Hepatocyte (in vitro differentiated cells): ENCODE measurements at regions not wholly inside any gene's neighbourhood (a gene's known extent, or its start where the extent isn't known, plus 50 kb on each side); places are given as distances from the start of the nearest gene placed in this dataset.

Source experiments
- DNase-seq: peaks from one replicate; pipeline ENCODE4 v3.0.0-alpha.2; 2016; ENCODE audit warnings: low spot score
- H2AFZ ChIP-seq: fragments of 200-600 bp; sonication (generic); 2 replicates; pipeline ENCODE4 v1.6.0; 2016; ENCODE audit warnings: antibody characterized with exemption, mild to moderate bottlenecking
- H3K27ac ChIP-seq: fragments of 200-600 bp; sonication (generic); 2 replicates; pipeline ENCODE4 v1.5.1; 2016; ENCODE audit warnings: mild to moderate bottlenecking
- H3K27me3 ChIP-seq: fragments of 200-600 bp; sonication (generic); 2 replicates; pipeline ENCODE4 v1.6.1; 2016
- H3K36me3 ChIP-seq: fragments of 200-600 bp; sonication (generic); replicated peaks from 2 replicates; pipeline ENCODE4 v1.5.1; 2016; ENCODE audit warnings: low read depth; ENCODE audit not compliant: insufficient read depth
- H3K4me1 ChIP-seq: fragments of 200-600 bp; sonication (generic); 2 replicates; pipeline ENCODE4 v1.5.1; 2016; ENCODE audit warnings: mild to moderate bottlenecking, moderate library complexity; ENCODE audit not compliant: insufficient read depth
- H3K4me2 ChIP-seq: fragments of 200-600 bp; sonication (generic); 2 replicates; pipeline ENCODE4 v1.6.0; 2016
- H3K4me3 ChIP-seq: fragments of 200-600 bp; sonication (generic); 2 replicates; pipeline ENCODE4 v1.5.1; 2016; ENCODE audit warnings: mild to moderate bottlenecking
- H3K79me2 ChIP-seq: fragments of 200-600 bp; sonication (generic); 2 replicates; pipeline ENCODE4 v1.6.0; 2017; ENCODE audit warnings: mild to moderate bottlenecking
- H3K9me2 ChIP-seq: fragments of 200-600 bp; sonication (generic); replicated peaks from 2 replicates; pipeline ENCODE4 v1.6.0; 2017; ENCODE audit warnings: mild to moderate bottlenecking; ENCODE audit not compliant: insufficient read depth
- H3K9me3 ChIP-seq: fragments of 200-600 bp; sonication (generic); 2 replicates; pipeline ENCODE4 v1.5.1; 2016; ENCODE audit warnings: low read depth, mild to moderate bottlenecking
- H4K20me1 ChIP-seq: fragments of 200-600 bp; sonication (generic); 2 replicates; pipeline ENCODE4 v1.6.0; 2016; ENCODE audit warnings: mild to moderate bottlenecking; ENCODE audit not compliant: insufficient read depth, poor library complexity, severe bottlenecking
- EZH2 ChIP-seq: fragments of 200-600 bp; sonication (generic); IDR thresholded peaks from 2 replicates; pipeline ENCODE4 v1.6.1; 2016; ENCODE audit warnings: antibody characterized with exemption, mild to moderate bottlenecking, borderline replicate concordance
- EZH2phosphoT487 ChIP-seq: fragments of 200-600 bp; sonication (generic); IDR thresholded peaks from one replicate; pipeline ENCODE4 v1.6.1; 2018; ENCODE audit warnings: antibody characterized with exemption, mild to moderate bottlenecking, low read depth, moderate library complexity; ENCODE audit not compliant: unreplicated experiment, severe bottlenecking
- WGBS: methylation state at CpG from one replicate; pipeline ENCODE4 v1.1.6; 2016; ENCODE audit warnings: low lambda C conversion rate; ENCODE audit errors: missing lambda C conversion rate; 5-methylcytosine and 5-hydroxymethylcytosine counted together
- TF ChIP-seq, protein P1 (sequence below): fragments of 200-600 bp; sonication (generic); IDR thresholded peaks from 2 replicates; pipeline ENCODE4 v1.5.1; 2016; ENCODE audit warnings: antibody characterized with exemption, mild to moderate bottlenecking; ENCODE audit not compliant: poor library complexity

DNA sequence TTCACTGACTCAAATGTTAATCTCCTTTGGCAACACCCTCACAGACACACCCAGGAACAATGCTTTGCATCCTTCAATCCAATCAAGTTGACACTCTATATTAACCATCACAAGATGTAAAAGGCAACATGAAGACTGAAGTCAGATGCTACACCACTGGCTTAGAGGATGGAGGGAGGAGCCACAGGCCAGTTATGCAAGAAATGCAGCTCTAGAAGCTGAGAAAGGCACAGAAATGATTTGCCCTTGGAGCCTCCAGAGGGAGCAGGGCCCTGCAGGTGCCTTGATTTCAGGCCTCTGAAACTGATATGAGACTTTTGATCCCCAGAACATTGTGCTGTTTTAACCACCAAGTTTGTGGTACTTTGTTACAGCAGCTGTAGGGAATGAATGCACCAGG is 276.3 kb downstream of the KCNS3 start:
- H3K4me2 ChIP-seq: no peak overlapping the region
- H3K79me2 ChIP-seq: no peaks in the 10 kb centered on the region
- no peak overlapping the region for H2AFZ ChIP-seq
- no peaks in the 10 kb centered on the region for H3K9me3 ChIP-seq
- TF ChIP-seq EZH2phosphoT487: no peak
- no peak for TF ChIP-seq EZH2
- TF ChIP-seq, protein P1, sequence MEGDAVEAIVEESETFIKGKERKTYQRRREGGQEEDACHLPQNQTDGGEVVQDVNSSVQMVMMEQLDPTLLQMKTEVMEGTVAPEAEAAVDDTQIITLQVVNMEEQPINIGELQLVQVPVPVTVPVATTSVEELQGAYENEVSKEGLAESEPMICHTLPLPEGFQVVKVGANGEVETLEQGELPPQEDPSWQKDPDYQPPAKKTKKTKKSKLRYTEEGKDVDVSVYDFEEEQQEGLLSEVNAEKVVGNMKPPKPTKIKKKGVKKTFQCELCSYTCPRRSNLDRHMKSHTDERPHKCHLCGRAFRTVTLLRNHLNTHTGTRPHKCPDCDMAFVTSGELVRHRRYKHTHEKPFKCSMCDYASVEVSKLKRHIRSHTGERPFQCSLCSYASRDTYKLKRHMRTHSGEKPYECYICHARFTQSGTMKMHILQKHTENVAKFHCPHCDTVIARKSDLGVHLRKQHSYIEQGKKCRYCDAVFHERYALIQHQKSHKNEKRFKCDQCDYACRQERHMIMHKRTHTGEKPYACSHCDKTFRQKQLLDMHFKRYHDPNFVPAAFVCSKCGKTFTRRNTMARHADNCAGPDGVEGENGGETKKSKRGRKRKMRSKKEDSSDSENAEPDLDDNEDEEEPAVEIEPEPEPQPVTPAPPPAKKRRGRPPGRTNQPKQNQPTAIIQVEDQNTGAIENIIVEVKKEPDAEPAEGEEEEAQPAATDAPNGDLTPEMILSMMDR: peak; percentile 7
- no peak overlapping the region for H3K4me3 ChIP-seq
- DNase-seq: no peak
- no peaks in the 10 kb centered on the region for H3K9me2 ChIP-seq
- H3K27me3 ChIP-seq: no peaks in the 10 kb centered on the region
- H3K4me1 ChIP-seq: no peaks in the 10 kb centered on the region
- no peak overlapping the region for H3K27ac ChIP-seq
- H4K20me1 ChIP-seq: no peaks in the 10 kb centered on the region
- H3K36me3 ChIP-seq: no peaks in the 10 kb centered on the region

DNA sequence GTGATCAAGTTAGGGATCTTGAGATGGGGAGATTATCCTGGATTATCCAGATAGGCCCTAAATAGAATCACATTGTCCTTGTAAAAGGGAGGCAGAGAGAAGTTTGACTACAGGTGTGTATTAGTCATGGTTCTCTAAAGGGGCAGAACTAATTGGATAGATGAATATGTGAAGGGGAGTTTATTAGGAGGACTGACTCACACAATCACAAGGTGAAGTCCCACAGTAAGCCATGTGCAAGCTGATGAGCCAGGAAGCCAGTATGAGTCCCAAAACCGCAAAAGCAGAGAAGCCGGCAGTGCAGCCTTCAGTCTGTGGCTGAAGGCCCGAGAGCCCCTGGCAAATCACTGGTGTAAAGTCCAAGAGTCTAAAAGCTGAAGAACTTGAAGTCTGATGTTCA is 275.8 kb downstream of the KCNS3 start:
- no peaks in the 10 kb centered on the region for H4K20me1 ChIP-seq
- no peaks in the 10 kb centered on the region for H3K79me2 ChIP-seq
- WGBS: 90% methylated on average over 3 of the region's 3 CpGs
- no peak overlapping the region for H2AFZ ChIP-seq
- no peaks in the 10 kb centered on the region for H3K27me3 ChIP-seq
- TF ChIP-seq, protein P1: no peak
- TF ChIP-seq EZH2: no peak
- TF ChIP-seq EZH2phosphoT487: no peak
- no peaks in the 10 kb centered on the region for H3K9me2 ChIP-seq
- no peak overlapping the region for H3K4me3 ChIP-seq
- H3K36me3 ChIP-seq: no peaks in the 10 kb centered on the region
- no peaks in the 10 kb centered on the region for H3K9me3 ChIP-seq
- no peak overlapping the region for H3K27ac ChIP-seq
- H3K4me1 ChIP-seq: no peaks in the 10 kb centered on the region
- H3K4me2 ChIP-seq: no peak overlapping the region
- DNase-seq: no peak

DNA sequence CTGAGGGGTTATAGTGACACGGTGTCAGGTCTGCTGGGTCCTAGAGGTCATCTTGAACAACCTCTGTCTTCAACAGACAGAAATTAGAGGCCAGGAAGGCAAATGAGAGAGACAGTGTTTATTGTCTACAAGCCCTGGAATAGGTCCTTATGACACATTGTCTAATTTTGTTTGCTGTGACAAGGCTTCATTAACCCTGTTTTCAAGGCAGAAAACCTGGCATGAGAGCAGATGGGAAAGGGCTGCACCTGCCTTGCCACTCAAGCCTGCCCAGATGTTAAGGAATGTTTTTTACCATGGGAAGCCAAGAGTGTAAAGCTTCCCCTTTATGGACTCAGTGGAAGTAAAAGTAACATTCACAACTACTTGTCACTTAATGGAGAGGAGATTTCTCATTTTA is 275.3 kb downstream of the KCNS3 start:
- no peak overlapping the region for H3K27ac ChIP-seq
- no peak overlapping the region for H3K4me2 ChIP-seq
- H3K9me2 ChIP-seq: no peaks in the 10 kb centered on the region
- no peaks in the 10 kb centered on the region for H3K9me3 ChIP-seq
- H3K4me3 ChIP-seq: no peak overlapping the region
- no peaks in the 10 kb centered on the region for H3K36me3 ChIP-seq
- H3K27me3 ChIP-seq: no peaks in the 10 kb centered on the region
- TF ChIP-seq EZH2 (no peak), EZH2phosphoT487 (no peak)
- TF ChIP-seq, protein P1: no peak
- H2AFZ ChIP-seq: no peak overlapping the region
- H3K79me2 ChIP-seq: no peaks in the 10 kb centered on the region
- DNase-seq: no peak
- H4K20me1 ChIP-seq: no peaks in the 10 kb centered on the region
- H3K4me1 ChIP-seq: no peaks in the 10 kb centered on the region
- 76% methylated on average over 1 of the region's 1 CpG for WGBS

DNA sequence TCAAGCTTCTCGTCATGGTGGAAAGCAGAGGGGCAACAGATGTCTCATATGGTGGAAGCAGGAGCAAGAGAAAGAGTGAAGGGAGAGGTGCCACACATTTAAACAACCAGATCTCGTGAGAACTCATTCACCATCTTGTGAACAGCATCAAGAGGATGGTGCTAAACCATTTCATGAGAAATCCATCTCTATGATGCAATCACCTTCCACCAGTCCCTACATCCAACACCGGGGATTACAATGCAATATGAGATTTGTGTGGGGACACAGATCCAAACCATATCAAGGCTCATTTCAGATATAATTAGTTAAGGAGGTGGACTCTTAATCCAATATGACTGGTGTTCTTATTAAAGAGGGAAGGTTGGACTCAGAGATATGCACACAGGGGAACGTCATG is 272.8 kb downstream of the KCNS3 start:
- H3K4me2 ChIP-seq: no peak overlapping the region
- H4K20me1 ChIP-seq: no peaks in the 10 kb centered on the region
- H3K36me3 ChIP-seq: no peaks in the 10 kb centered on the region
- no peak overlapping the region for H2AFZ ChIP-seq
- no peak for DNase-seq
- H3K4me1 ChIP-seq: no peaks in the 10 kb centered on the region
- H3K9me3 ChIP-seq: no peaks in the 10 kb centered on the region
- H3K9me2 ChIP-seq: no peaks in the 10 kb centered on the region
- TF ChIP-seq, protein P1: no peak
- no peak for TF ChIP-seq EZH2
- no peak for TF ChIP-seq EZH2phosphoT487
- 87% methylated on average over 4 of the region's 4 CpGs for WGBS
- H3K27ac ChIP-seq: no peak overlapping the region
- no peaks in the 10 kb centered on the region for H3K79me2 ChIP-seq
- no peaks in the 10 kb centered on the region for H3K27me3 ChIP-seq
- H3K4me3 ChIP-seq: no peak overlapping the region
